ENCODE measurements at regions not wholly inside any gene's neighbourhood (a gene's known extent, or its start where the extent isn't known, plus 50 kb on each side); places are given as distances from the start of the nearest gene placed in this dataset.

DNA sequence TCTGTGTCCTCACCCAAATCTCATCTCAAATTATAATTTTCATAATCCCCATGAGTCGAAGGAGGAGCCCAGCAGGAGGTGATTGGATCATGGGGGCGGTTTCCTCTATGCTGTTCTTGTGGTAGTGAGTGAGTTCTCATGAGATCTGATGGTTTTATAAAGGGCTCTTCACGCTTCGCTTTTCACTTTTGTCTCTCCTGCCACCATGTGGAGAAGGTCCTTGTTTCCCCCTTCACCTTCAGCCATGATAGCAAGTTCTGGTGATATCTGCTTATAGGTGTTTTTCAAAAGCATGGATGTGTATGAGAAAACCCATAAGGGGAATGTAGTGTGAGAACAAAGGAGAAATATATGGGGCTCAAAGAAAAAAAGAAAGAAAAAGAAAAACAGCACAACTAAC lies 405.9 kb upstream of the RGS18 start:
- TF ChIP-seq USF2 (IDR thresholded peaks at IDR 0.05; ENCODE audit: low read depth, low read length) (no peak), CEBPB (IDR thresholded peaks at IDR 0.05; ENCODE audit: low read depth, low read length) (no peak), FOS (IDR thresholded peaks at IDR 0.05; ENCODE audit: low read depth, low read length) (no peak), MXI1 (IDR thresholded peaks at IDR 0.05; ENCODE audit: borderline replicate concordance, low read depth, low read length) (no peak), BHLHE40 (IDR thresholded peaks at IDR 0.05; ENCODE audit: low read depth, low read length) (no peak), SMC3 (IDR thresholded peaks at IDR 0.05; ENCODE audit: low read depth, low read length) (no peak), RCOR1 (IDR thresholded peaks at IDR 0.05; ENCODE audit: insufficient replicate concordance, low read length) (no peak), ELK1 (IDR thresholded peaks at IDR 0.05; ENCODE audit: borderline replicate concordance, low read depth, low read length) (no peak), MAFK (IDR thresholded peaks at IDR 0.05; ENCODE audit: low read depth, low read length) (no peak), MAZ (IDR thresholded peaks at IDR 0.05; ENCODE audit: borderline replicate concordance, low read depth, low read length) (no peak), POLR2A (IDR thresholded peaks at IDR 0.05; ENCODE audit: low read depth, low read length) (no peak)
- TF ChIP-seq, protein P1, sequence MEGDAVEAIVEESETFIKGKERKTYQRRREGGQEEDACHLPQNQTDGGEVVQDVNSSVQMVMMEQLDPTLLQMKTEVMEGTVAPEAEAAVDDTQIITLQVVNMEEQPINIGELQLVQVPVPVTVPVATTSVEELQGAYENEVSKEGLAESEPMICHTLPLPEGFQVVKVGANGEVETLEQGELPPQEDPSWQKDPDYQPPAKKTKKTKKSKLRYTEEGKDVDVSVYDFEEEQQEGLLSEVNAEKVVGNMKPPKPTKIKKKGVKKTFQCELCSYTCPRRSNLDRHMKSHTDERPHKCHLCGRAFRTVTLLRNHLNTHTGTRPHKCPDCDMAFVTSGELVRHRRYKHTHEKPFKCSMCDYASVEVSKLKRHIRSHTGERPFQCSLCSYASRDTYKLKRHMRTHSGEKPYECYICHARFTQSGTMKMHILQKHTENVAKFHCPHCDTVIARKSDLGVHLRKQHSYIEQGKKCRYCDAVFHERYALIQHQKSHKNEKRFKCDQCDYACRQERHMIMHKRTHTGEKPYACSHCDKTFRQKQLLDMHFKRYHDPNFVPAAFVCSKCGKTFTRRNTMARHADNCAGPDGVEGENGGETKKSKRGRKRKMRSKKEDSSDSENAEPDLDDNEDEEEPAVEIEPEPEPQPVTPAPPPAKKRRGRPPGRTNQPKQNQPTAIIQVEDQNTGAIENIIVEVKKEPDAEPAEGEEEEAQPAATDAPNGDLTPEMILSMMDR (conservative IDR thresholded peaks at IDR 0.05; ENCODE audit: low read depth, low read length): no peak

Measured in IMR-90 (cell line).